ENCODE measurements at regions not wholly inside any gene's neighbourhood (a gene's known extent, or its start where the extent isn't known, plus 50 kb on each side); places are given as distances from the start of the nearest gene placed in this dataset.

DNA sequence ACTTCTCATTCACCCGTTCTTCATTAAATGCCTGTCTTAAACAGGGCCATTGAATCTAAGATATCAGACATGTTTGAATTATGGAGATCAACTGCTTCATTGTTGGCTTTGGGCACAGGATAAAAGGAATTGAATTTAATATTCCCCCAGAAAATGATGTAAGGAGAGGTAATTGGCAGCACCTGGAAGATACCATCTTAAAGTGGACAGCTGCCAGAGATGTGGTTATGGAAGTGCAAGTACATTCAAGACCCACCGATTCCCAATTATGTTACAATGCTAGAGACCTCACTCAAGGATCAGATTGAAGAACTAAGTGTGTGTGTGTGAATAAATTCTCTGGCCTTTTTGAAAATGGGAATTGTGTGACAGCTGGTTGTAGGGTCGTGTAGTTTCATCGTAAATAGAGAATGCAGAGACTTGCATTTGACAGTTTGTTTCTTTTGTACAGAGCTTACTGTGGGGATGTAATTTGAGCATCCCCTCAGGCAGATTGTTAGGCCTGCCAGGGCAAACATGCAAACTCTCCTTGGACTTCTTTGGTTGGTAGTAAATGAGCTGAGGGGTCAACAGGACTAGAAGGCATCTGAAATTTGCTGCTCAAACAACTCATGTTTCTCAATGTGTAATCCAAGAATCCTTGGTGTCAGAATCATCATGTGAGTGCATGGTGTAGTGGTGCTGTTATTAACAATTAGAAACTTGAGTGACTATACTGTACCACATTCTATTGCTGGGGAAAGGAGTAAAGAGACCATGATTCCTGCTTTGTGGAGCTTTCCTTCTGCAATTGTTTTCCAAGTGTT, 359.2 kb upstream of the THRB start:
- no peak for DNase-seq

DNA sequence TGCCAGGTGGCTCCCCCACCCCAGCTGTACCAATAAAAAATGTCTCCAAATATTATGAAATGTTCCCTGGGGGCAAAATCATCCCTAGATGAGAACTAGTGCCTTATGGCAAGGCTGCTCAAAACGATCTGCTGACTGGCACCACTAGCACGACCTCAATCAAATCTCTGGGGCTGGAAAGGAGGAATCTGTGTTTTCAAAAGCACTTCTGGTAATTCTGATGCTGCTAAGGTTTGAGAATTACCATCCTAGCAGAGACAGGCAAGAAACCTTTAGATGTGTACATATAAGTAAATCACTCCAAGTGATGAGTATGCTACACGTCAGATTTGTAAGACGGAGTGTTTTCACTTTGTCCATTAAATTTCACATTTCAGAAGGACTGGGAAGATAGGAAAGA, 360.1 kb upstream of the THRB start:
- DNase-seq = no peak

GRCh38 chr3:24857945-24858344, 363.3 kb upstream of the THRB start:
- DNase-seq = no peak

GRCh38 chr3:24863215-24863614, 368.6 kb upstream of the THRB start:
- DNase-seq = no peak

DNA sequence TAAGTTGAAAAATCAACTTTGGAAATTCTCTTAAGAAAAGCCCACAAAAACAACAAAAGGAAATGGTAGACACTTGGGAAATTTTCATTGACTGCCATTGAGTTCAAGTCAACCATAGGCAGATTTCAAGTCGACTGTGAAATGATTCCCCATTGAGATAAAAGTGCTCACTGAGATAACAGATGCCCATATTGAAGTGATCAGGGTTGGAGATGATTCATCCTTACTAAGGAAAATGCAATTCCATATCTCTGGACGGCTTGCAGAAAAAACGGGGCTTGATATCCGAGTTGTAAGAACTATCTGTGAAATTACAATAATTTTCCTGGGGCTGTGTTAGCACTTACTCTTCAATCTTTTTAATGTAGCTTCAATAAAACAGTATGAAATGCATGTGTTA, 373.1 kb upstream of the THRB start:
- no peak for DNase-seq

- DNase-seq = no peak
Measured at GRCh38 chr3:24881239-24881638, 386.6 kb upstream of the THRB start.

DNA sequence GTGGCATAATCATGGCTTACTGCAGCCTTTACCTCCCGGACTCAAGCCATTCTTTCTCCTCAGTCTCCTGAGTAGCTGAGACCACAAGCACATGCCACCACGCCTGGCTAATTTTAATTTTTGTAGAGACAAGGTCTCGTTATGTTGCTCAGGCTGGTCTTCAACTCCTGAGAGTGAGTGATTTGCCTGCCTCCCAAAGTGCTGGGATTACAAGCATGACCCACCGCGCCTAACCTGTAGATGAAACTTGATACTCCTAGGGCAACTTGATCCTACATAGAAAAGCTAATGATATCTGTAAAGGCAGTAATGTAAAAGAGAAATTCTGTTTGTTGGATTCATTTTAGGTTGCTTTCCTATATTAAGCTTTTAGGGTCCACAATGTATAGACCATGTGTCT, 391.9 kb upstream of the THRB start:
- DNase-seq = no peak

GRCh38 chr3:24890012-24890411, 395.4 kb upstream of the THRB start:
- DNase-seq = no peak

- DNase-seq = no peak
Measured at GRCh38 chr3:24899373-24899772, 404.7 kb upstream of the THRB start.

- no peak for DNase-seq
Measured at GRCh38 chr3:24899901-24900603, 405.4 kb upstream of the THRB start.

DNA sequence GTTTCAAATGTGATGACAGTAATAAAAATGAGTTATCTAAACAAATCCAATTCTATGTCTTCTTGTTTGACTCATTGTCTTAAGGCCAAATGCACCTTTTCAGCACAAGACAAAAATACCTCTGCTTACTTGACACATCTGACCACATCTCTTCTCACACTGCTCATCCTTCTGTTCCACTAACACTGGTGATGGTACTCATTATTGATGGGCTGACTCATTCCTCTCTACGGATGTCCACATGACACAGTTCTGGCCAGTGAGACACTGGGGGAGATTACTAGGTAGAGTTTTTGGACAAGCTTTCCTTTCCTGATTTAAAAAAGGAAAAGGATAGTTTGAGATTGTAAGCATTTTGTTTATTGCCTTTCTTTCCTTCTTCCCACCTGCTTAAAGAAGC, 410.6 kb upstream of the THRB start:
- no peak for DNase-seq

DNA sequence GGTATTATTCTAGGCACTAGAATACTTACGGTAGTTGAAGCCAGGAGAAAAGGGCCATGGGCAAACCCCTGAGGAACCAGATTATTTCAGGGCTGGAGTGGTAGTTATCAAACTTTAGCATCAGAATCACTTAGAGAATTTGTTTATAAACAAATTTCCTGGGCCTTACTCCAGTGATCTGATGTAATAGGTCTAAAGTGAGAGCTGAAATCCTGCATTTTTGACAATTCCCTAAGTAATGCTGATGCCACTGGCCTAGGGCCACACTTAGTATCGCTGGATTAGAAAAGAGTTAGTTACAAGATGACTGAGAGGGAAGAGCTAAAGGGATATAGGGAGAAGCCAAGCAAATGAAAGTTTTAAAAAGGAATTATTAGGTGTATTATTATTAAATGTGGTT, 412.5 kb upstream of the THRB start:
- DNase-seq = no peak

- DNase-seq = no peak
Measured at GRCh38 chr3:24911076-24911475, 416.4 kb upstream of the THRB start.

GRCh38 chr3:24915639-24916038, 421.0 kb upstream of the THRB start:
- DNase-seq = no peak

DNA sequence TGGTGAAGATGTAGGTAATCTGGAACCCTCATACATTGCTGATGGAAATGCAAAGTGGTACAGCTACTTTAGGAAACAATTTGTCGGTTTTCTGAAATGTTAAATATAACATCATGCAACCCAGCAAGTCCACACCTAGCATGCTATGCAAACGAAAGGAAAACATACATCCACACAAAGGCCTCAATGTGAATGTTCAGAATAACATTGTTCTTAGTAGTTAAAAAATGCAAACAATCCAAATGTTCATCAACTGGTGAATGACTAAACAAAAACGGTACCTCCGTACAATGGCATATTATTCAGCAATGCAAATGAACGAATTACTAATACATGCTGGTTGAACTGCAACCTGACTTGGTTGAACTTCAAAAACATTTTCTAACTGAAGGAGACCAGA, 423.3 kb upstream of the THRB start:
- no peak for DNase-seq

GRCh38 chr3:24923570-24923969, 428.9 kb upstream of the THRB start:
- no peak for DNase-seq

- DNase-seq = no peak
Measured at GRCh38 chr3:24929521-24929920, 434.9 kb upstream of the THRB start.

DNA sequence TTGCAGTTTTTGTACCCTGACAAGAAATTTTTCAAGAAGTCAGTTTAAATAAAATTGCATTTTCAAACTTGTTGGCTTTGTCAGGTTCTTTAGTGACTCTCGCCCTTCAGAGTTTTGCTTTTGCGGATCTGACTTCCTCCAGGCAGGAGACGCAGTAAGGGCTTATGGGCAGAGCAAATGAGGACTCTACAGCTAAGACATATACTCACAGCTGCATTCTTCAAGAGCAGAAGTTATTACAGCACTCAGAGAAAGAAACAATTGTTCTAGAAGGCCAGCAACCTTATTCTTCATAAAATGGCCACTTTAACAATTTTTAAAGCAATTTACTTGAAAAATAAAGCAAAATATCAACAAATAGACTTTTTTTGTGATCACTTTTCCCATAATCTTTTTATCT, 438.8 kb upstream of the THRB start:
- DNase-seq = no peak

DNA sequence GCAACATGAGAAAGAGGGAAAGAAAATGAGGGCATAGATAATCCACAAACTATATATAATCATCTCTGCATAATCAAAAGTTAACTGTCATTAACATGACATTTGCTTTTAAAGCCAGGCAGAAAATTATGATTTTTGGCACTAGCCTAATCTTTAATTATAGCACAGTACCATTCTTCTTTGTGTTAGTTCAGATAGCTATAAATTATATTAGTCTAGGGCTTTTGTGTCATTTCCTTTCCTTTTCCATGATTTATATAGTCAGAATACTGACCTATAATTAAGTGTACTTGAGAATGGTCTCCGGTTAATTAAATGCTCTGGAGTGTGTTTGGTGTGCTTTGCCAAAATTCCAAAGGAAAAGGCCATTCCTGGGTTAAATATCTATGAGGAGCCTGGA, 441.9 kb upstream of the THRB start:
- DNase-seq = no peak

DNA sequence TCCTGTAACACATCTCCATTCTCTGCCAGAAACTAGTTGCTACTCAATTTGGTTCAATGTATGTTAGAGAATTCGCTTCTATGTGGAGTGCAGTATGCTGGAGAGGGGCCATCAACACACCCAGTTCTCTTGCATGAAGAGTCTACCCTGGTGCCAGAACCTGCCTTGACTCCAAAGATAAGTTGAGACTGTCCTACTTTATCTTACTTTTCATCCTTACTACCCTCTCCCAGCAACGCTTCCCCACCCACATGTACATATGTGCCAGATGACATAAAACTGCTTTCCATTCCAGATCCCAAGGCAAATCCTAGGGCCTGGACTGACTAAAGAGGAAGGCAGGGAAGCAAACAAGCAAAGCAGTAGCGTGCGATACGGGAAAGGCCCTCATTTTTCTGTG, 442.6 kb upstream of the THRB start:
- DNase-seq = no peak

- no peak for DNase-seq
Measured at GRCh38 chr3:24937780-24938179, 443.1 kb upstream of the THRB start.

DNA sequence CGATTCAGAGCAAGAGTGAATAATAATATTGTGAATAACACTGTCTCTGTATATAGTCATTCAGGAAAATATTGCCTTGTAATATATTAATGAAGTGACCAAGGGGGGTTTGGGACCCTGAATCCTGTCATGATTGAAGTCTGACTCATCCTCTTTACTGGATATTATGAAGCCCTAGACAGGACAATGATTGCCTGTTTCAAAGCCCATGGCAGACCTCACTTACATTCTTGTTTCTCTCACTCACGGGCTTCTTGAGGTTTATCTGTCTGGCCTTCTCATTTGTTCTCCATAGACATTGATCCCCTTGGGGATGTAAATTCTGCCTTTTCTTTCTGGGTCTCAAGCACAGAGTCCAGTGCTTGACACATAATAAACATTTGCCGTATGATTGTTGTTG, 449.3 kb upstream of the THRB start:
- DNase-seq = no peak

GRCh38 chr3:24944805-24945520, 450.3 kb upstream of the THRB start:
- DNase-seq = no peak

GRCh38 chr3:24945563-24945962, 450.9 kb upstream of the THRB start:
- DNase-seq = no peak

Data from inflammatory macrophage treated with lipopolysaccharide for 4 hours (primary cell).